Heart right ventricle (tissue), 16 donors: ENCODE measurements at regions not wholly inside any gene's neighbourhood (a gene's known extent, or its start where the extent isn't known, plus 50 kb on each side); places are given as distances from the start of the nearest gene placed in this dataset.

Experiments used
- ATAC-seq, 8 donors: fragments of 200-7000 bp; cut with Tn5 transposase; one replicate each; pipeline ENCODE4 v1.9.1; 2020; ENCODE audit warnings: mild to moderate bottlenecking in 8 of 8, moderate library complexity in 8 of 8, moderate number of reproducible peaks in 1 of 8
- DNase-seq, 2 donors: peaks; one replicate each; pipeline ENCODE4 v3.0.0-alpha.2; 2020
- H3K27ac ChIP-seq, 10 donors: fragments of 200-600 bp; sonication (generic) in 2 of 10; one replicate each; pipeline versions ENCODE4 v1.5.0 to v1.8.0; 2020 to 2022; ENCODE audit warnings: mild to moderate bottlenecking in 3 of 10
- H3K27me3 ChIP-seq, 7 donors: fragments of 200-600 bp; one replicate each; pipeline ENCODE4 v1.8.0; 2021 to 2022; ENCODE audit warnings: mild to moderate bottlenecking in 2 of 7
- H3K36me3 ChIP-seq, 9 donors: fragments of 200-600 bp; sonication (generic) in 1 of 9; one replicate each; pipeline versions ENCODE4 v1.5.0 to v1.8.0; 2020 to 2022; ENCODE audit warnings: mild to moderate bottlenecking in 2 of 9
- H3K4me1 ChIP-seq, 9 donors: fragments of 200-600 bp; sonication (generic) in 1 of 9; one replicate each; pipeline versions ENCODE4 v1.5.0 to v1.8.0; 2020 to 2022; ENCODE audit warnings: mild to moderate bottlenecking in 4 of 9
- H3K4me3 ChIP-seq, 10 donors: fragments of 200-600 bp; sonication (generic) in 2 of 10; one replicate each; pipeline versions ENCODE4 v1.5.0 to v1.8.0; 2020 to 2022; ENCODE audit warnings: mild to moderate bottlenecking in 7 of 10, moderate library complexity in 2 of 10
- H3K9me3 ChIP-seq, 11 donors: fragments of 200-600 bp in 10 of 11; sonication (generic) in 2 of 11; one replicate each; pipeline versions ENCODE4 v1.5.0 to v1.8.0; 2013 to 2022; ENCODE audit warnings: mild to moderate bottlenecking in 2 of 11, control low read depth in 1 of 11, moderate library complexity in 1 of 11
- WGBS, 2 donors: extraction: QIAGEN DNeasy Blood & Tissue Kit; methylation state at CpG; one replicate each; pipeline ENCODE4 v1.1.7; 2013; ENCODE audit warnings: inconsistent platforms in 1 of 2; 5-methylcytosine and 5-hydroxymethylcytosine counted together
- intact Hi-C, 10 donors: fragments of 100-400 bp; cut with DNase I; formaldehyde crosslinking; loops; one replicate each; pipeline versions ENCODE4 v1.11.1 to v1.14.2; 2022
- TF ChIP-seq, protein P1 (sequence below), 9 donors: fragments of 200-600 bp; sonication (generic) in 2 of 9; IDR thresholded peaks; one replicate each; pipeline versions ENCODE4 v1.5.0 to v1.8.0; 2021 to 2022; ENCODE audit warnings: antibody characterized with exemption in 9 of 9, mild to moderate bottlenecking in 5 of 9, moderate library complexity in 1 of 9
- donor health status: Arrhythmogenic right ventricular cardiomyopathy.
- donor health status: ischemic (EF 13 %, LVEDD 7.1; RV severe dilation, severe dysfunction).
- donor health status: healthy with polysubstance abuse.
- donor health status: DM: no; HTN: yes; CAD: no.
- donor health status: DM: no; HTN: no; CAD: no.
- donor health status: ischemic (EF 25% LVEDD 6.9; RV normal size, moderate dysfunction).
- donor health status: ischemic (EF 25% LVEDD 5.7; RV mildly dilated, moderate dysfunction).
- donor health status: healthy.
- donor health status: DM: yes; HTN: yes; CAD: no.
- donor health status: Ischemic cardiomyopathy.
- donor health status: ischemic (EF 35%, LVEDD 5.7; RV mildly dilated, moderate dysfunction).
- donor health status: nonischemic (EF 11% LVEDD 7.7; RV severe dilation, severe dysfunction).
- donor health status: DM: yes; HTN: yes; CAD: no.
- donor health status: PGD.
- donor health status: ischemic (EF 29% LVEDD 5.4; RV normal size, mild dysfunction).
- donor health status: nonischemic (EF 23%, LVEDD 6.1; RV moderate dilation, normal function).

DNA sequence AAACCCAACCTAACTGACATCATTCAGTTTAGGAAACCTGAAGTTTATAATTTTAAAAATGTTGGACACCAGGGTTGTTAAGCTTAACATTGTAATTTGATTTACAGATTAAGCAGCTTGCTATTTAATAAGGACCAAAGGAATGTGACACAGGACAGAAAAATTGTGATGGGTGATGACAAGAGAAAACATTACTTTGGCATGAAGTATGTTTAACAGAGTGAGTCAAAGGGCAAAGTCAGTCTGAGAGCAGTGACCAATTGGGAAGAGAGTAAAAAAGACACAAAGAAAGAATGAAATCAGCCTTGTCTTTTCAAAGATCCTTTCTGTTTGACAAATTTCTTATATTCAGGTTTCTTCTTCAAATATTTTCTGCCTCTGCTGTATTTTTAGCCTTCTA lies 1301.6 kb downstream of the SI start:
- no peaks in the 10 kb centered on the region for H3K4me1 ChIP-seq
- H3K4me3 ChIP-seq = no peak overlapping the region
- no peaks in the 10 kb centered on the region for H3K36me3 ChIP-seq
- ATAC-seq (no peak), DNase-seq (no peak)
- no peak overlapping the region for H3K27ac ChIP-seq
- H3K27me3 ChIP-seq = no peaks in the 10 kb centered on the region
- TF ChIP-seq, protein P1, sequence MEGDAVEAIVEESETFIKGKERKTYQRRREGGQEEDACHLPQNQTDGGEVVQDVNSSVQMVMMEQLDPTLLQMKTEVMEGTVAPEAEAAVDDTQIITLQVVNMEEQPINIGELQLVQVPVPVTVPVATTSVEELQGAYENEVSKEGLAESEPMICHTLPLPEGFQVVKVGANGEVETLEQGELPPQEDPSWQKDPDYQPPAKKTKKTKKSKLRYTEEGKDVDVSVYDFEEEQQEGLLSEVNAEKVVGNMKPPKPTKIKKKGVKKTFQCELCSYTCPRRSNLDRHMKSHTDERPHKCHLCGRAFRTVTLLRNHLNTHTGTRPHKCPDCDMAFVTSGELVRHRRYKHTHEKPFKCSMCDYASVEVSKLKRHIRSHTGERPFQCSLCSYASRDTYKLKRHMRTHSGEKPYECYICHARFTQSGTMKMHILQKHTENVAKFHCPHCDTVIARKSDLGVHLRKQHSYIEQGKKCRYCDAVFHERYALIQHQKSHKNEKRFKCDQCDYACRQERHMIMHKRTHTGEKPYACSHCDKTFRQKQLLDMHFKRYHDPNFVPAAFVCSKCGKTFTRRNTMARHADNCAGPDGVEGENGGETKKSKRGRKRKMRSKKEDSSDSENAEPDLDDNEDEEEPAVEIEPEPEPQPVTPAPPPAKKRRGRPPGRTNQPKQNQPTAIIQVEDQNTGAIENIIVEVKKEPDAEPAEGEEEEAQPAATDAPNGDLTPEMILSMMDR (IDR thresholded peaks at IDR 0.05) = no peak
- H3K9me3 ChIP-seq = peaks cover 0 to 18% (median 0%) of the 10 kb centered on the region in 11 donors
- intact Hi-C loops = no loop called here

DNA sequence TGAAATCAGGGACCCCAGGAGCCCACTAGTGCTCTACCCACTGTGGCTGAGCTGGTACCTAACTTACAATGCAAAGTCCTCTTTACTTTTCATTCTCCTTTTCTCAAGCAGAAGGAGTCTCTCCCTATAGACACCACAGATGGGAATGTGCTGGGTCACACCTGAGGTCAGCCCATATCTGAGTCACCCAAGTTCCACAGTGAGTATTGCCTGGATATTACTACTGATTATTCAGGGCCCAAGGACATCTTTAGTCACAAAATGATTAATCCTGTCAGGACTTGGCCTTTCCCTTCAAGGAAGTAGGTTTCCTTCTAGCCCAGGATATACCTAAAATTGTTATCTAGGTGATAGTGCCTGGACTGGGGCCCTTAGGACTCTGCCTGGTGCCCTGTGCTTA lies 1305.2 kb downstream of the SI start:
- Histone ChIP-seq H3K4me1 (no peaks in the 10 kb centered on the region), H3K27me3 (no peaks in the 10 kb centered on the region), H3K9me3 (peaks cover 0 to 24% (median 0%) of the 10 kb centered on the region in 11 donors), H3K36me3 (no peaks in the 10 kb centered on the region), H3K4me3 (no peak overlapping the region), H3K27ac (no peak overlapping the region)
- DNase-seq (no peak), ATAC-seq (no peak)
- TF ChIP-seq, protein P1 (IDR thresholded peaks at IDR 0.05) = no peak
- intact Hi-C loops = no loop called here

DNA sequence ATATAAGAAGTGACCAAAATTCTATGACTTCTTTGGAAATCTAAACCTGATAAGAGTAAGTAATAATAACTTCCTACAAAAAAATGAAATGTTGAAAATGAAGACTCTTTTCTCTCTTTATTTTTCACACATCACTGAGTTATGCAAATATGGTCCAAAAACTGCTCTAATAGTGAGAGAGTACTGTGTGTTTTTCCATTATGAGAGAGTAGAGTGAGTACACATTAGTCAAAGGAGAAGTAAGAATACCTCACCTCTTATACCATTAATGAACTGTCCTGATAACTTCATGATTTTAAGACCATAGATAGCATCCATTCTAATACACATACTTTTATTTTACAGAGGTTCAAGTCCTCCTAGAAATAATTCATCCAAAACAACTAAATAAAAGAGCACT lies 1310.2 kb downstream of the SI start:
- no peak for DNase-seq
- no peaks in the 10 kb centered on the region for H3K36me3 ChIP-seq
- no peak overlapping the region for H3K4me3 ChIP-seq
- ATAC-seq = no peak
- H3K27me3 ChIP-seq = no peaks in the 10 kb centered on the region
- TF ChIP-seq, protein P1 (IDR thresholded peaks at IDR 0.05) = no peak
- peaks cover 0 to 13% (median 0%) of the 10 kb centered on the region in 11 donors for H3K9me3 ChIP-seq
- H3K27ac ChIP-seq = no peak overlapping the region
- intact Hi-C loops = no loop called here
- no peaks in the 10 kb centered on the region for H3K4me1 ChIP-seq

DNA sequence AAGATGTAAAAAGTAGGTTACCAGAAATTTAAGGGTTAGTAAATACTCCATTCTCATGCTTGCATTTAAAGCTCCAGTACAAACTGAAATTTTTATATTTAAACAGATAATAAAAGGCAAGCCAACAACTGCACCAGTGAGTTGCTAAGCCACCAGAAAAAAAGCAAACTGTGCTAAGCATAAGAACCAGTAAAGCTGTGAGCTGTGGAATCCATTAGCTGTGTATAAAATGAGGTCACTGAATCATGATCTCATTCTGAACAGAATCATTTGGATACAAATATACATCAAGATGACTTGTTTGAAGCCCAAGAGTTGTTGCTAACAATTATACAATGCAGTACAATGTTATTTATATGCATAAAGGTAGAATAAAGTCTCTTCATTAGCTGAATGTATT lies 1312.2 kb downstream of the SI start:
- Histone ChIP-seq H3K27me3 (no peaks in the 10 kb centered on the region), H3K4me3 (no peak overlapping the region), H3K4me1 (no peaks in the 10 kb centered on the region), H3K36me3 (no peaks in the 10 kb centered on the region), H3K27ac (no peak overlapping the region), H3K9me3 (peaks cover 0 to 20% (median 0%) of the 10 kb centered on the region in 11 donors)
- ATAC-seq (no peak), DNase-seq (no peak)
- TF ChIP-seq, protein P1 (IDR thresholded peaks at IDR 0.05) = no peak
- intact Hi-C loops = no loop called here

DNA sequence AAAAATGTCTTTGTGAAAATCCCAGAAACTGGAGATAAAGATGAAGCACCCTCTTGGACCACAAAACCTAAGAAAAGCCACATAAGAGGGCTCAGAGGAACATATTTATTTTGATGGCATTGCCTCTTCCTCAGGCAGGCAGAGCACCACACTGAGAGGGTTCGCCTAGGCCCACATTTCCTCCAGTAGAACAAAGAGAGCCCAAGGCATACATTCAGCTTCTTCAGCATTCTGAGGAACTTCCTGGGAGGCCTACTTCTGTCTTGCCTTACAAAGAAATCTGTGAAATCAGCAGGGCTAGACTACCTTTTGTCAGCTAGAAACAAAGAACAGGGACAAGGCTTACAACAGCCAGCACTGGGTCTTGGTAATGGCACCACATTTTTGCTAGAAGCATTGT lies 1325.3 kb downstream of the SI start:
- no peaks in the 10 kb centered on the region for H3K36me3 ChIP-seq
- H3K27ac ChIP-seq = no peak overlapping the region
- 73 to 80% methylated on average over 1 of the region's 1 CpG for WGBS, 2 donors
- DNase-seq (no peak), ATAC-seq (no peak)
- intact Hi-C loops = no loop called here
- TF ChIP-seq, protein P1 (IDR thresholded peaks at IDR 0.05) = no peak
- H3K4me1 ChIP-seq = no peaks in the 10 kb centered on the region
- peaks cover 0 to 69% (median 20%) of the 10 kb centered on the region in 11 donors for H3K9me3 ChIP-seq
- no peak overlapping the region for H3K4me3 ChIP-seq
- H3K27me3 ChIP-seq = no peaks in the 10 kb centered on the region
